K562 (cell line): ENCODE measurements at regions not wholly inside any gene's neighbourhood (a gene's known extent, or its start where the extent isn't known, plus 50 kb on each side); places are given as distances from the start of the nearest gene placed in this dataset.

Experiments
- ATAC-seq: fragments of 200-7000 bp; cut with Tn5 transposase; 3 replicates; pipeline ENCODE4 v1.9.1; 2020; ENCODE audit warnings: moderate library complexity
- BruUV-seq: library from RNA; stranded (reverse); fragments of 400-500 nt; replicated peaks from 2 replicates; lab custom pipeline; 2021; lab: Mats Ljungman, UMichigan
- CTCF ChIA-PET: fragments of 300-600 bp; formaldehyde crosslinking; extraction: SDS; loops from one replicate; lab custom pipeline; 2021; ENCODE audit warnings: low intra/inter-chr PET ratio; lab: Yijun Ruan, JAX
- POLR2A ChIA-PET: fragments of 300-600, 350-650 bp; sonication (Branson Sonifier 250); formaldehyde crosslinking; extraction: SDS; loops from one replicate; lab custom pipeline; 2021; ENCODE audit warnings: antibody characterized with exemption, inconsistent platforms; lab: Yijun Ruan, JAX
- DNase-seq, 4 experiments: peaks; one replicate each; pipeline versions ENCODE4 v3.0.0 to v3.0.0-alpha.2; 2011 to 2018; ENCODE audit warnings: low spot score in 3 of 4, mixed read lengths in 3 of 4; ENCODE audit errors: extremely low read depth in 1 of 4
- FAIRE-seq: peaks from 2 replicates; lab custom pipeline; 2011; peaks lifted over from hg19 to GRCh38; lab: Jason Lieb, UNC
- H2AFZ ChIP-seq: 2 replicates; pipeline ENCODE4 v1.6.0; 2011; ENCODE audit warnings: low read depth, low read length, control low read depth, inconsistent platforms
- H3K27ac ChIP-seq: fragments of 200-600 bp; 3 replicates; pipeline ENCODE4 v1.8.0; 2011; ENCODE audit warnings: low read depth, mild to moderate bottlenecking, control low read depth, inconsistent platforms, low read length, moderate library complexity, mixed read lengths; ENCODE audit errors: extremely low read depth
- H3K27me3 ChIP-seq, 2 experiments: fragments of 300-600 bp in 1 of 2; 2 replicates in 1 of 2; 3 replicates in 1 of 2; pipeline versions ENCODE4 v1.6.0 to v1.8.0; 2011; ENCODE audit warnings: inconsistent platforms in 2 of 2, low read length in 2 of 2, mild to moderate bottlenecking in 1 of 2, mixed read lengths in 1 of 2, moderate library complexity in 1 of 2; ENCODE audit not compliant: control insufficient read depth in 2 of 2, insufficient read depth in 2 of 2
- H3K36me3 ChIP-seq: fragments of 300-600 bp; 3 replicates; pipeline ENCODE4 v1.8.0; 2011; ENCODE audit warnings: mild to moderate bottlenecking, low read length, inconsistent platforms; ENCODE audit not compliant: control insufficient read depth, insufficient read depth
- H3K4me1 ChIP-seq, 2 experiments: fragments of 200-600 bp in 1 of 2; replicated peaks in 1 of 2; 2 replicates in 1 of 2; 3 replicates in 1 of 2; pipeline versions ENCODE4 v1.5.1 to v1.8.0; 2011; ENCODE audit warnings: inconsistent platforms in 2 of 2, low read length in 2 of 2, mild to moderate bottlenecking in 1 of 2, mixed read lengths in 1 of 2, moderate library complexity in 1 of 2; ENCODE audit not compliant: control insufficient read depth in 2 of 2, insufficient read depth in 2 of 2
- H3K4me2 ChIP-seq: 2 replicates; pipeline ENCODE4 v1.6.1; 2011; ENCODE audit warnings: low read length, control low read depth, inconsistent platforms, mixed read lengths; ENCODE audit not compliant: insufficient read depth
- H3K4me3 ChIP-seq: fragments of 200-600 bp; sonication (generic), shearing (Covaris generic); 2 replicates; pipeline ENCODE4 v1.5.1; 2016; ENCODE audit warnings: control low read depth, inconsistent platforms
- H3K79me2 ChIP-seq: fragments of 200-600 bp; 3 replicates; pipeline ENCODE4 v1.8.0; 2011; ENCODE audit warnings: low read length, inconsistent platforms; ENCODE audit not compliant: control insufficient read depth, insufficient read depth
- H3K9ac ChIP-seq, 2 experiments: 2 replicates each; pipeline versions ENCODE4 v1.6.0 to v1.6.1; 2011; ENCODE audit warnings: low read depth in 2 of 2, low read length in 2 of 2, control low read depth in 1 of 2, inconsistent platforms in 1 of 2, mild to moderate bottlenecking in 1 of 2, mixed read lengths in 1 of 2; ENCODE audit not compliant: insufficient read depth in 1 of 2
- H3K9me1 ChIP-seq: one replicate; pipeline ENCODE4 v1.6.0; 2011; ENCODE audit warnings: inconsistent platforms, mild to moderate bottlenecking, low read length, moderate library complexity; ENCODE audit not compliant: control insufficient read depth, insufficient read depth
- H3K9me3 ChIP-seq: replicated peaks from 2 replicates; pipeline ENCODE4 v1.5.1; 2011; ENCODE audit warnings: low read depth, low read length, inconsistent platforms; ENCODE audit not compliant: control insufficient read depth, insufficient read depth
- H4K20me1 ChIP-seq: replicated peaks from 2 replicates; pipeline ENCODE4 v1.6.1; 2011; ENCODE audit warnings: low read length, inconsistent platforms, mixed read lengths; ENCODE audit not compliant: control insufficient read depth, insufficient read depth
- ARID1B ChIP-seq: fragments of 450-650 bp; IDR thresholded peaks from 2 replicates; pipeline ENCODE4 v1.6.1; 2016; ENCODE audit warnings: antibody characterized with exemption, mild to moderate bottlenecking, inconsistent platforms
- ARID4B ChIP-seq: sonication (generic); formaldehyde crosslinking; IDR thresholded peaks from 2 replicates; pipeline ENCODE4 v1.8.0; 2022; ENCODE audit warnings: mild to moderate bottlenecking, missing genetic modification reagents
- BDP1 ChIP-seq: IDR thresholded peaks from 3 replicates; pipeline ENCODE4 v1.6.1; 2011; ENCODE audit not compliant: insufficient read length, insufficient read depth
- HMBOX1 ChIP-seq: sonication (generic); IDR thresholded peaks from 2 replicates; pipeline ENCODE4 v1.6.1; 2016
- NCOA1 ChIP-seq: fragments of 450-650 bp; IDR thresholded peaks from 2 replicates; pipeline ENCODE4 v1.6.1; 2016; ENCODE audit warnings: low read depth
- PHB2 ChIP-seq: fragments of 450-650 bp; IDR thresholded peaks from 2 replicates; pipeline ENCODE4 v1.6.1; 2017; ENCODE audit warnings: low read depth
- POLR3G ChIP-seq: IDR thresholded peaks from 2 replicates; pipeline ENCODE4 v1.6.1; 2011; ENCODE audit not compliant: insufficient read length, insufficient replicate concordance; ENCODE audit errors: extremely low read depth
- RFX7 ChIP-seq: fragments of 250-450 bp; sonication (Bioruptor Pico); IDR thresholded peaks from 2 replicates; pipeline ENCODE4 v1.5.1; 2021; ENCODE audit warnings: mild to moderate bottlenecking
- TEAD2 ChIP-seq: fragments of 450-650 bp; IDR thresholded peaks from 2 replicates; pipeline ENCODE4 v1.6.1; 2016; ENCODE audit warnings: missing genetic modification characterization, control low read depth, missing compliant biosample characterization
- ZNF263 ChIP-seq: sonication (generic); formaldehyde crosslinking; IDR thresholded peaks from 2 replicates; pipeline ENCODE4 v1.8.0; 2022; ENCODE audit warnings: mild to moderate bottlenecking, missing genetic modification reagents, borderline replicate concordance
- WGBS: fragments of 100-300 bp; shearing (Covaris generic); methylation state at CpG from one replicate; pipeline ENCODE4 v1.1.6; 2016; ENCODE audit warnings: low coverage, mixed read lengths; ENCODE audit not compliant: insufficient coverage; ENCODE audit errors: missing lambda C conversion rate; 5-methylcytosine and 5-hydroxymethylcytosine counted together
- in situ Hi-C: fragments of 300-500 bp; cut with MboI; formaldehyde crosslinking; loops from 4 replicates; pipeline ENCODE4 v1.15.0; 2018; ENCODE audit warnings: inconsistent platforms, mixed read lengths
- intact Hi-C: fragments of 100-400 bp; cut with micrococcal nuclease; formaldehyde crosslinking; loops from 2 replicates; pipeline ENCODE4 v1.14.2; 2022

- TF ChIP-seq TEAD2 (no peak), HMBOX1 (no peak), ZNF263 (peak; percentile 81), POLR3G (no peak)
- DNase-seq (no peak), FAIRE-seq (no peak), ATAC-seq (no peak)
- peaks cover 0 to 16% of the 10 kb centered on the region in 2 experiments; a peak in 3 of 5 replicates for H3K27me3 ChIP-seq
- intact Hi-C loops (no loop called here), in situ Hi-C loops (no loop called here)
- no peak overlapping the region for H3K4me3 ChIP-seq
- H3K79me2 ChIP-seq: no peaks in the 10 kb centered on the region
- H3K27ac ChIP-seq: no peak overlapping the region
- H3K36me3 ChIP-seq: no peaks in the 10 kb centered on the region
- no peak overlapping the region for H3K4me2 ChIP-seq
- H3K4me1 ChIP-seq: no peaks in the 10 kb centered on the region
- 3% methylated on average over 13 of the region's 13 CpGs for WGBS
- H4K20me1 ChIP-seq: no peaks in the 10 kb centered on the region; the same call in 1 of the 2 replicates
- CTCF ChIA-PET: no interaction called here
- H2AFZ ChIP-seq: no peak overlapping the region
- no peaks in the 10 kb centered on the region for H3K9me3 ChIP-seq
- POLR2A ChIA-PET: no interaction called here
- no peaks in the 10 kb centered on the region for H3K9me1 ChIP-seq
- BruUV-seq: no TSS peak
- H3K9ac ChIP-seq: no peak overlapping the region
Measured at GRCh38 chr10:78688901-78689583, 379.7 kb upstream of the ZMIZ1 start.

DNA sequence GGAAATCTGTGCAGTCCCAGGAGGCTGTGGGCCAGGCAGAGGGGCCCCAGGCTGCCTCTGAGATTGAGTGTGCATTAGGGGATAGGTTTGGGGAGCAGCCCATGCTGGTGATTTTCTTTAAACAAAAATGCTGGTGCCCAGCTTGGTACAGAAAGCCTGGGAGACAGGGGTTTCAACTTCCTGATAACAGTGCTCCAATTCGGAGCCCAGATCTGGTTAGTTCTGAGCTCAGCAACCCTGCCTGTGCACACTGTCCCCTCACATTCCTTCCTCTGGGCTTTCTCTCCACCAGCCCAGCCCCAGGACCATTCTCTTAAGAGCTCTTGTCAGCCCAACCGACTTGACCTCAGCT, 379.2 kb upstream of the ZMIZ1 start:
- H3K9me3 ChIP-seq: no peaks in the 10 kb centered on the region
- DNase-seq (no peak), ATAC-seq (no peak), FAIRE-seq (no peak)
- H3K4me1 ChIP-seq: no peaks in the 10 kb centered on the region
- no TSS peak for BruUV-seq
- H3K79me2 ChIP-seq: no peaks in the 10 kb centered on the region
- no peak overlapping the region for H3K9ac ChIP-seq
- no peak overlapping the region for H3K4me2 ChIP-seq
- H4K20me1 ChIP-seq: no peaks in the 10 kb centered on the region; the same call in 1 of the 2 replicates
- POLR2A ChIA-PET: no interaction called here
- no peak overlapping the region for H3K27ac ChIP-seq
- no peaks in the 10 kb centered on the region for H3K9me1 ChIP-seq
- CTCF ChIA-PET: no interaction called here
- H3K4me3 ChIP-seq: no peak overlapping the region
- H3K36me3 ChIP-seq: no peaks in the 10 kb centered on the region
- intact Hi-C loops: no loop called here
- in situ Hi-C loops: no loop called here
- peaks cover 0 to 16% of the 10 kb centered on the region in 2 experiments; a peak in 3 of 5 replicates for H3K27me3 ChIP-seq
- no peak overlapping the region for H2AFZ ChIP-seq
- WGBS: 2% methylated on average over 2 of the region's 2 CpGs
- TF ChIP-seq ARID4B (CRISPR knock-in tag) (no peak), RFX7 (no peak), PHB2 (no peak), BDP1 (no peak), NCOA1 (no peak), ARID1B (no peak)
